Endothelial cell of umbilical vein (primary cell): ENCODE measurements at regions not wholly inside any gene's neighbourhood (a gene's known extent, or its start where the extent isn't known, plus 50 kb on each side); places are given as distances from the start of the nearest gene placed in this dataset.

Experiments used
- CTCF ChIP-seq, 2 donors: IDR thresholded peaks; 1 replicate in 1 of 2; 2 replicates in 1 of 2; pipeline ENCODE4 v1.5.1; 2011; ENCODE audit warnings: low read length in 2 of 2, mild to moderate bottlenecking in 2 of 2, moderate library complexity in 2 of 2, control low read depth in 1 of 2, inconsistent platforms in 1 of 2, low read depth in 1 of 2; ENCODE audit not compliant: insufficient read depth in 1 of 2; ENCODE audit errors: extremely low read depth in 1 of 2
- EZH2 ChIP-seq: IDR thresholded peaks from 2 replicates; pipeline ENCODE4 v1.6.1; 2012; ENCODE audit warnings: borderline replicate concordance, low read depth, mild to moderate bottlenecking, moderate library complexity, low read length, inconsistent platforms; ENCODE audit not compliant: severe bottlenecking
- FOS ChIP-seq: IDR thresholded peaks from 2 replicates; pipeline ENCODE4 v1.6.1; 2011; ENCODE audit warnings: mild to moderate bottlenecking, low read length, moderate library complexity, borderline replicate concordance; ENCODE audit not compliant: insufficient read depth
- GATA2 ChIP-seq: IDR thresholded peaks from 2 replicates; pipeline ENCODE4 v1.7.0; 2011; ENCODE audit warnings: low read depth, mild to moderate bottlenecking, moderate library complexity, mixed read lengths, low read length; ENCODE audit not compliant: insufficient read length, insufficient read depth
- JUN ChIP-seq: IDR thresholded peaks from 2 replicates; pipeline ENCODE4 v1.6.1; 2011; ENCODE audit warnings: borderline replicate concordance, low read depth; ENCODE audit not compliant: insufficient read length, insufficient read depth
- MAX ChIP-seq: IDR thresholded peaks from 2 replicates; pipeline ENCODE4 v1.6.1; 2011; ENCODE audit not compliant: insufficient read depth, insufficient read length
- MYC ChIP-seq: IDR thresholded peaks from one replicate; pipeline ENCODE4 v1.6.1; 2011; ENCODE audit warnings: mild to moderate bottlenecking, low read depth, low read length
- POLR2A ChIP-seq: IDR thresholded peaks from 2 replicates; pipeline ENCODE4 v1.6.1; 2012; ENCODE audit warnings: low read depth, mild to moderate bottlenecking, control low read depth, low read length

GRCh38 chr9:134490446-134490845 is 151.2 kb upstream of the COL5A1 start:
- no peak for TF ChIP-seq CTCF (IDR thresholded peaks at IDR 0.05; ENCODE audit: extremely low read depth in 1 of 2, insufficient read depth in 1 of 2, low read depth in 1 of 2, low read length in 2 of 2)
- TF ChIP-seq POLR2A: no peak
- no peak for TF ChIP-seq MYC
- no peak for TF ChIP-seq EZH2
- no peak for TF ChIP-seq MAX
- no peak for TF ChIP-seq FOS
- no peak for TF ChIP-seq GATA2
- no peak for TF ChIP-seq JUN
